GM04504 (cell line): ENCODE measurements at regions not wholly inside any gene's neighbourhood (a gene's known extent, or its start where the extent isn't known, plus 50 kb on each side); places are given as distances from the start of the nearest gene placed in this dataset.
"Not testable (repeated sequence)": the region's sequence is repeated elsewhere in the genome, so short reads cannot be mapped to it uniquely, and the experiment has no call there.

Experiments used
- DNase-seq: peaks from one replicate; pipeline ENCODE4 v3.0.0-alpha.2; 2012; ENCODE audit warnings: low read depth

DNA sequence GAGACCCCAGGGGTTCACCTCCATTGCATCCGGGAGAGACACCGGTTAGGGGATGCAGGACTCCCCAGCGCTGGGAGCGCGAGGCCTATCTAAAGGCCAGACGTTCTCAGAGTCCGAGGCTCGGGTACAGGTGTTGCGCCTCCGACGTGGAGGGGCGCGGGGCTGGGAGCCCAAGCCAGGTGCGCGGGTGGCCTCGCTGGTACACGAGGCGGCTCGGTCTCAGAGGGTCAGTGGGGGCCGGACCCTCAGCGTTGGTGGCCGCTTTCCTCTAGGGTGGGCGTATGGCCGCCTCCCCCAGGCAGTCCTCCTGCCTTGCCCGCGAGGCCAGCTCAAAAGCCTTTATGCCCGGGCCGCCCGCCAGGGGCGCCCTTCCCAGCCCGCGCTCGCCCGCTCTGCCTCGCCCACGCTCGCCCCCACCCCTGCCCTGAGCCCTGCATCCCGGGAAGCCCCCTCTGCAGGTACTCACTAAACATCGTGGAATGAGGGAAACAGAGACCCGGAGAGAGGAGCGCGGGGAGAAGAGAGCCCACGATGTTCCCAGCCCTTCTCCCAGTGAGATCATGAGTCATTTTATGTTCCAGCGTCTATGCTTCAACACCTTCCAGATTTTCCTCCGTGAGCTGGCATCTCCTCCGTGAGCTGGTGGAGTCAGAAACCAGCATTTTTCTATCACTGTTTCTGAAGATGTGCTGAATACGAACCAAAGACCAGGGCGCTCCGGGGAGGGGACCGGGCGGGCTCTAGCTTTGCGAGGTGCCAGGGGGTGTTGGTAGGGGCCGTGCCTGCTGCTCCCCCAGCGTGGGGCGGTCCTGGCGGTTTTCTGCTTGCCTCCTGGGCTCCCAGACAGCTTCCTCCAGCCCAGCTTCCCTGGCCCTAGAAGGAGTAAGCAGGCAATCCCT lies 73.8 kb downstream of the DIO3 start:
- no peak for DNase-seq

DNA sequence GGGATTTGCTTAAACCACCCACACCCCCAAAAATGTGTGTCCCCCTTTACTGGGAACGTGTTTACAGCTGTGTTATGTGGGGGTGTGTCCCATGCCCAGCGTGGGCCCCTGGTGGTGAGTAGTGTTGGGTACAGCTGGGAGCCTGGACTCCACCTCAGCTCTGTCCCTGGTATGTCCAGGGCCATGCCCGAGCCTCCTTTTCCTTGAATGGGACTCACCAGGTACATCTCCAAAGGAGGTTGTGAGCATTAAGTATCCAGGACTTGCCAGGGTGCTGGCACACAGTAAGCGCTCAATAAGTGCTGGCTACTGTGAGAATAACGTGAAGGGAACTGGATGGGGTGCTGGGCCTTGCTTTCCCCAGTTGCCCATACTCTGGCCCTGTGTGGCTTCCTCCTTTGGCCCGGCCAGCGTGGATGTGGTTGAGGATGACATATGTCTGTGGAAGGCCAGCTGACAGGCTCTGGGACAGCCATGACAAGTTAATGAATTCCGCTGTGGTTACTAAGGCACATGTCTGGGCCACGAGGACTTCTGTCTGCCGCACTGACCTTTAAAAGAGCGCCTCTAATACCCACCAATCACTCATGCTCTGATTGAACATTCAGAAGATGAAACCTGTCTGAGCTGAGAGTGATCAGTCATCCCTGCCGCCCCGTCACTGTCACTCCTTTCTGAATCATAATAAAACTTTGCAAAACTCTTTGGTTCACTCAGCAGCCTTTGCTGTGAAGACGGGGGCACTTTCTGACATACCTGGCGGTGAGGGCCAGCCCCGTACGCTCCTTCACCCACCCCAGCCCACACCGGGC lies 74.7 kb downstream of the DIO3 start:
- DNase-seq: no peak

DNA sequence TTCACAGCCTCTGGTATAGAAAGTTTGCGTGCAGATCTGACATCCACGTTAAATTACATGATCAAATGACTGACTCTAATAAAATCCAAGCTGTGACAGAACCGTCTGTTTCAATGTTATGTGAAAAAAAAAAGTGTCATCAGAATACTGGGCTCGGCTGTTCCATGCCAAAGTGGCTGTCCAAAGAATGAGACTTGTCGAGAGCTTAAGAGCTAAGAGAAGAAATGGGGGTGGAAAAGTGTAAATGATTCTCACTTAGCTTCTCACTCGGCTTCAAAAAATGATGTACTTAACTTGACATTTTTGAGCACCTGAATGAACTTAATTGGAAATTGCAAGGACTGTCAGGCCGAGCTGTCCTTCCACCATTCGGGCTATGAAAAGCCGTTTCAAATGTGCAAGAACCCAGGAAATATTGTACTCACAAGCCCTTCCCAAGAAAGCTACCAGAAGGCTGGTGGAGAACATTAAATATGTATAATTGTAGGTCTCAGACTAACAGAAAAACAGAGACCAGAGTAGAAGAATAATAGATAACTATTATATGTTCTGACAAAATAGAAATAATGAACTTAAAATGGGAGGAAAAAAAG lies 78.0 kb downstream of the DIO3 start:
- DNase-seq: no peak

DNA sequence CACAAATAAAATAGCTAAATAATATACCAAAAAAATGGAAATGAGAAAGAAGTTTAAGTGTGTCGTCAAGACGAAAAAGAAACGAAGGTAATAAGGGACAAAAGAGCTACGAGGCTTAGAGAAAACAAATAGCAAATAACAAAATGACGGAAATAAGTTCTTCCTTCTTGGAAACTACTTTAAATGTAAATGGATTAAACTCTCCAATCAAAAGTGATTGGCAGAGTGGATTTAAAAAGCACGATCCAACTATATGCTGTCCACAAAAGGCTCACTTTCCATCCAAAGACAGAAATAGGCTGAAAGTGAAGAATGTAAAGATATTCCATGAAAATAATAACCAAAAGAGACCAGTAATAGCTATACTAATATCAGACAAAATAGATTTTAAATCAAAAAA lies 82.4 kb downstream of the DIO3 start:
- DNase-seq: no peak

DNA sequence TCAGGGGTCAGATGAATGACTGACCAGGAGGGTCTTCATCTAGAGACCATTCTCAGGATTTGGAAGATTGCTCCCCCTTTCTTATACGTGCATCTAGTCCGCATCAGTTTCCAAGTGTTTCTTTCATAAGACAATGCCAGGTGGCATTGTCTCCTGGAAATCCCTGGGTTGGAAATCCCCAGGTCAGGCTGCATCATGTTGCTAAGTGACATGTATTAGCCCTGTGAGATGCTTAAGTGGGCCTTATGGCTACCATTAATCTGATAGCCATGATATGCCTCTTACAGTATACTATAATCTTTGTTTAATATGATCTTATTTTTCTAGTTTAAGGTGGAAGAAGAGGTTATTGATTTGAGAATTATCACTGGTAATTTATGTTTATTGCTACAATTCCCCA lies 92.8 kb downstream of the DIO3 start:
- no peak for DNase-seq

DNA sequence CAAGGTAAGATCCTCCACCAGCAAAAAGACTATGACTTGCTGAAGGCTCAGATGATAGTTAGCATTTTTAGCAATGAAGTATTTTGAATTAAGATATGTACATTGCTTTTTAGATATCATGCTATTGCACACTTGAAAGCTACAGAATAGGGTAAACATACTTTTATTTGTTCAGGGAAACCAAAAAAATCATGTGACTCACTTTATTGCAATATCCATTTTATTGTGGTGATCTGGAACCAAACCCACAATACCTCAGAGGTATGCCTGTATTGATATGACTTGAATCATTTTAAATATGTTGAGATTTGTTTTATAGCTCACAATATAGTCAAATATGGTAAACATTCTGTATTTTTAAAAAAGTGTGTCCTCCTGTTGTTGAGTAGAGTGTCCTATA lies 96.1 kb downstream of the DIO3 start:
- no peak for DNase-seq

DNA sequence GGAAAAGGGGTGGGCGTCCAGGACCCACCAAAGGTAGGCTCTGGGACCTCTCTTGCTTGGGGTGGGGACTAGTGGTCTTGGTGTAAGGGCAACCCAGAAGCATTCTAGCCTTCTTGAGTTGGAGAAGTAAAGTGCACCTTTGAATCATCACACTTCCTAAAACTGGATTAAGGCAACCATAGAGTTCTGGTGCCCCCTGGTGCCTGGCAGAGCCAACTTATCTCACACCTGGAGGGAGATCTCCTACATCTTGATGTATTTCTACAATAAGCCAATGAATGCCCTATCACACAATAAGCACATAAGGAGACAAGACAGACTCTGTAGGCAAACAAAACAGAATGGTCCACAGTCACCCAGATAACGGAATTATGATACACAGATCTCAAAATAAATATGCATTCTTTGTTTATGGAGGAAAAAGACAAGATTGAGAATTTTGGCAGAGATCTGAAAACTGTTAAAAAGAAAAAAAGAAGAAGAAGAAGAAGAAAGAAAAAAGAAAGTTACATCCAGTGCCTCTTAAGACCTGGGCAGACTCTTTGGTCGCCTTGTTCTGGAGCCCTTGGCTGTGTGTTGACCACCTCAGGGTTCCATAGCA lies 95.9 kb upstream of the PPP2R5C start:
- peak; percentile 3 for DNase-seq

DNA sequence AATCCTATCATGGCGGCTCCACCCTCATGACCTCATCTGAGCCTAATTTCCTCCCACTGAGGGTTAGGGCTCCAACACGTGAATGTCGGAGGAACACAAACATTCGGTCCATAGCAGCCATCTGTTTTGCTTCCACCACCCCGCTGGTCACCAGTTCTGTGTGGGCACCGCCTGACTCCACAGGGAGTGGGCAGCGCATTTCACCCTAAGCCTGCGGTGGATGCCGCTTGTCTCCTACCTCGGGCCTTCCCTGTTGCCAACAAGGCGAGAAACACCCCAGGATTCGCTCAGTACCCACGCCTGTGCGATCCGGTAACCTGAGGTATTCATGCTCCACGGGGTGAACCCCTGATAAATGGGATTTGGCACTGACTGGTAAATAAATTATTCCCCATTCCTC lies 95.2 kb upstream of the PPP2R5C start:
- DNase-seq: no peak

DNA sequence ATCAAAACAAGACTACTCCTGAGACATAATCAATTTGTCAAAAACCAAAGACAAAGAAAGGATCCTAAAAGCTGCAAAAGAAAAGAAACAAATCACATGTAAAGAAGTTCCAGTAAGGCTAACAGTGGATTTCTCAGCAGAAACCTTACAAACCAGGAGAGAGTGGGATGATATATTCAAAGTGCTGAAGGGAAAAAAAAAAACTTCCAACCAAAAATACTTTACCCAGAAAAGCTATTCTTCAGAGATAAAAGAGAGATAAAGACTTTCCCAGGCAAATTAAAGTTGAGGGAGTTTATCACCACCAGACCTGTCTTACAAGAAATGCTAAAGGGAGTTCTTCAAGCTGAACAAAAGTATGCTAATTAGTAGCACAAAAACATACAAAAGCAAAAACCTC lies 91.9 kb upstream of the PPP2R5C start:
- no peak for DNase-seq

DNA sequence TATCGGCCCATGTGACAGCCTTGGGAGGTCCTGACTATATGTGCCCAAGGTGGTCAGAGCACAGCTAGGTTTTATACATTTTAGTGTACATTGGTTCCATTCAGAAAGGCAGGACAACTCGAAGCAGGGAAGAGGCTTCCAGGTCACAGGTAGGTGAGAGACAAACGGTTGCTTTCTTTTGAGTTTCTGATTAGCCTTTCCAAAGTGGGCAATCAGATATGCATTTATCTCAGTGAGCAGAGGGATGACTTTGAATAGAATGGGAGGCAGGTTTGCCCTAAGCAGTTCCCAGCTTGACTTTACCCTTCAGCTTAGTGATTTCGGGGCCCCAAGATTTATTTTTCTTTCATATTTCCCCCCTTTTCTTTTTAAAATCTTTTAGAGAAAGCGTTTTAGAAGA lies 87.6 kb upstream of the PPP2R5C start:
- no peak for DNase-seq

DNA sequence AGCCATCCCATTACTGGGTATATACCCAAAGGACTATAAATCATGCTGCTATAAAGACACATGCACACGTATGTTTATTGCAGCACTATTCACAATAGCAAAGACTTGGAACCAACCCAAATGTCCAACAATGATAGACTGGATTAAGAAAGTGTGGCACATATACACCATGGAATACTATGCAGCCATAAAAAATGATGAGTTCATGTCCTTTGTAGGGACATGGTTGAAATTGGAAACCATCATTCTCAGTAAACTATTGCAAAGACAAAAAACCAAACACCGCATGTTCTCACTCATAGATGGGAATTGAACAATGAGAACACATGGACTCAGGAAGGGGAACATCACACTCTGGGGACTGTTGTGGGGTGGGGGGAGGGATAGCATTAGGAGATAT lies 85.7 kb upstream of the PPP2R5C start:
- not testable (repeated sequence) for DNase-seq

DNA sequence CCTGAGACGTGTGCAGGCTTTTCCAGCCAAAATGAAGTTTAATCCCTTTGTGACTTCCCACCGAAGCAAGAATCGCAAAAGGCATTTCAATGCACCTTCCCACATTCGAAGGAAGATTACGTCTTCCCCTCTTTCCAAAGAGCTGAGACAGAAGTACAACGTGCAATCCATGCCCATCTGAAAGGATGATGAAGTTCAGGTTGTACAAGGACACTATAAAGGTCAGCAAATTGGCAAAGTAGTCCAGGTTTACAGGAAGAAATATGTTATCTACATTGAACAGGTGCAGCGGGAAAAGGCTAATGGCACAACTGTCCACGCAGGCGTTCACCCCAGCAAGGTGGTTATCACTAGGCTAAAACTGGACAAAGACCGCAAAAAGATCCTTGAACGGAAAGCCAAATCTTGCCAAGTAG lies 83.6 kb upstream of the PPP2R5C start:
- not testable (repeated sequence) for DNase-seq

DNA sequence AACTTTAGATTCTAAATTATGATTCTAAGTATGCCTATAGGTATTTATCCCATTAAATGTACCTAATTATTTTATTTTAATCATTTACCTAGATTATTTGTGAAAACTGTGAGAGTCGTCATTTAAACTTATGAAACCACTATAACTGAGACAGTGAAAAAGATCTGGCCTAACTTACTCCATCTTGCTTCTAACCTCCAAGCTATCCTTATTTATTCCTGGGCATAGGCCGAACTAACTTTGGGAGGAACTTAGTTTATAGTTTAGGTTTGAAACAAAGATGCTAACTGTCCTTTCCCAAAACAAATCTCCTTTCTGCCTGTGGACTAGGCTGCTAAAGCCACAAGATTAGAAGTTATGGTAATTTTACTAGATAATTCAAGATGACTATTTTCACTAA lies 79.7 kb upstream of the PPP2R5C start:
- DNase-seq: no peak

DNA sequence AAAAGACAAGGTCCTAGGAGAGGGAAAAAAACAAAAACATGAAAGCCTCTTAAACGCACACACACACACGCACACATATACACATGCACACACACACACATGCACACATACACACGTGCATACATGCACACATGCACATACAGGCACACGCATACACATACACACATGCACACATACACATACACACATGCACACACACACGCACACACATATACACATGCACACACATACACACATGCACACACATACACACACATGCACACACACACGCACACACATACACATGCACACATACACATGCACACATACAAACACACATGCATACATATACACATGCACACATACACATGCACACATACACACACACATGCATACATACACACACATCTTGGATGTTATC lies 78.1 kb upstream of the PPP2R5C start:
- DNase-seq: no peak

DNA sequence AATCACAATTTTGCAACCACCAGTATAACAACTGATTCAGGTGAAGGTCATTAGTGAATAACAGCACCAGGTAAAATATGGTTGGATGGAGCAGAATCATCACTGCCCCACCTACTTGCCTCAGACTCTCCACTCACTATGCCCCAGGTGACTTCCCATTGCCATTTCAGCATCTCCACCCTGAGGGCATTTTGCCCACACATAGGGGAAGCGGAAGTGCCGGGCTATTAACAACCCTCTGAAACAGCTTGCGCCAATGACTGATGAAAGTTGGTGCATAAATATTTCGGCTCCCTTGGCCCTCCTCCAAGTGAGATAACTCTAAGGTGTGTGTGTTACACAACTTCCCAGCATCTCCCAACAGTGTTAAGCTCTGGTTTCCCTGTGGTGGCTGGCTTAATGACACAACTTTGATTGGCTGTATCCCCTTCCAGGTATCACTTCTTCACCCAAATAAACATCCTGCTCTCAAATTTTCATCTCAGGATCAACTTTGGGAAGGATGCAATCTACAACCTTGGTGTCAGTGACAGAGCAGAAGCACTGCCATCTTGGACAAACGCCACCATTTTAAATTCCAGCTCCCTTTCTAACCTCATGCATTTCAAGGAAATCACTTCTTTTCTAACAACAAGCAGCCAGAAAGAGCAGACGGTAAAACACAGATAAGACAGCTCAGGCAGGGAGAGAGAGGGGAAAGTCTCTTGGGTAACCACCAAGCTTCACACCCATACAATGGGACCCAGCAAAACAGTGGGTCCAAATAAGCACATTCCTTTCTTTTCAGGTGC lies 73.6 kb upstream of the PPP2R5C start:
- no peak for DNase-seq

DNA sequence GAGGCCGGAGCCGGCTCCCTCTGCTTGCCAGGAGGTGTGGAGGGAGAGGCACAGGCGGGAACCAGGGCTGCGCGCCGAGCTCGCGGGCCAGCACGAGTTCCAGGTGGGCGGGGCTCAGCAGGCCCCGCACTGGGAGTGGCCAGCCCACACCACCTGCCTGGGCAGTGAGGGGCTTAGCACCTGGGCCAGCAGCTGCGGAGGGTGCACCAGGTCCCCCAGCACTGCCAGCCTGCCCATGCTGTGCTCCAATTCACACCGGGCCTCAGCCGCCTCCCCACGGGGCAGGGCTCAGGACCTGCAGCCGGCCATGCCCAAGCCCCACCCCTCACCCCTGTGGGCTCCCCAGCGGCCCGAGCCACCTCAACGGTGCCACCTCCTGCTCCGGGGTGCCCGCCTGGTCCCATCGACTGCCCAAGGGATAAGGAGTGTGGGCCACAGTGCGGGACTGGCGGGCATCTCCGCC lies 72.4 kb upstream of the PPP2R5C start:
- DNase-seq: no peak

DNA sequence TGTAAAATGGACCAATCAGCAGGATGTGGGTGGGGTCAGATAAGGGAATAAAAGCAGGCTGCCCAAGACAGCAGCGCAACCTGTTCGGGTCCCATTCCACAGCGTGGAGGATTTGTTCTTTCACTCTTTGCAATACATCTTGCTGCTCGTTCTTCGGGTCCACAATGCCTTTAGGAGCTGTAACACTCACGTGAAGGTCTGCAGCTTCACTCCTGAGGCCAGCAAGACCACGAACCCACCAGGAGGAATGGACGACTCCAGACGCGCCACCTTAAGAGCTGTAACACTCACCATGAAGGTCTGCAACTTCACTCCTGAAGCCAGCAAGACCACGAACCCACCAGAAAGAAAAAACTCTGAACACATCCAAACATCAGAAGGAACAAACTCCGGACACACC lies 71.5 kb upstream of the PPP2R5C start:
- DNase-seq: not testable (repeated sequence)

DNA sequence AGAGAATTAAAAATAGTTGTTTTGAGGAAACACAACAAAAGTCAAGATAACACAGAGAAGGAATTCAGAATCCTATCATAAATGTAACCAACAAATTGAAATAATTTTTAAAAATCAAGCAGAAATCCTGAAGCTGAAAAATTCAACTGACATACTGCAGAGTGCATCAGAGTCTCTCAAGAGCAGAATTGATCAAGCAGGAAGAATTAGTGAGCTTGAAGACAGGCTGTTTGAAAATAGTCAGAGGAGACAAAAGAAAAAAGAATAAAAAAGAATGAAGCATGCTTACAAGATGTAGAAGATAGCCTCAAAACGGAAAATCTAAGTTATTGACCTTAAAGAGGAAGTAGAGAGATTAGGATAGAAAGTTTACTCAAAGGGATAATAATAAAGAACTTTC lies 65.8 kb upstream of the PPP2R5C start:
- no peak for DNase-seq

DNA sequence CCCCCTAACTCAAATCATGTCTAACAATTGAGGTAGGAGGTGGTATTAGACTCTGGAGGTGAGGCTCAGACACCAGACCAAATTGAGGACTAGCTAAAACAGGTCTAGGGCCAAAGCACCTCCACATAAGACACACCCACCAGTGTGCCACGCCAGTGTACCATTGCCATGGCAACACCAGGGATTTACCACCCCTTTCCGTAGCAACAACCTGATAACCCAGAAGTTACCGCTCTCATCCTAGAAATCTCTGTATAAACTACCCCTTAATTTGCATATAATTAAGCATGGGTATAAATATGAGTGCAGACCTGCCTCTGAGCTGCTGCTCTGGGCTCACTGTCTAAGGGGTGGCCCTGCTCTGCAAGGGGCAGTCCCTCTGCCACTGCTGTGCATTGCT lies 57.4 kb upstream of the PPP2R5C start:
- DNase-seq: no peak

DNA sequence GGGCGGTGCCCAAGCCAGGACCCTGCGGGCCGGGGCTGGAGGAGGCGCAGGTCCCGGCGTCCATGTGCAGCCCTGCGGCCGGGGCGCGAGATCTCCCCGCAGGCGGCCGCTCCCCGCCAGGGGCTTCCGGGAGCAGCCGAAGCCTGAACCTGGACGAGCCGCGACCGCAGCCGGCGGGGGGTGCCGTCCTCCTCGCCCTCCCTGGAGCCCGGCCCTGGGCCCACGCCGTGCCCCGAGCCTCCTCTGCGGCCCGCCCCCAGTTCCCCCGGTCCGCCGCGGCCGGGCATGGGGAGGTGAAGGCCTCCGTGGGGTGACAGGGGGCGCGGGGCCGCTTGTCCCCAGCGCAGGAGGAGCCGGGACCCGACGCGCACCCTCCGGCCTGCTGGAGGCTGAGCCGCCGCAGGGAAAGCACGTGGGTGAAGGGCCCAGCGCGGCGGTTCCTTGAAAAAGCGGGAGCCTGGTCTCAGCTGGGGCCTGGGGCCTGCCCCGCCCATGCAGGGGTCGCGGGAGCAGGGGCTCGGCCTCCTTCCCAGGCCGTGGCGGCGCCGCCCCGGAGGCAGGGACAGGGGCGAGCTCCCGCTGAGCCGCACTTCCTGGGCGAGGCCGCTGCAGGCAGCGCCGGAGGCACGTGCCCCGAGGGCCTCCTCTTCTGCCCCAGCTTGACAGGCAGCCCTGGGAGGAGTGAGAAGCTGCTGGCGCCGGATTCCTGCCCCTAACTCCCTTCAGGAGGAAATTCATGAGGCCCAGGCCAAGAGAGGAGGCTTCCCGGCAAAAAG lies 55.6 kb upstream of the PPP2R5C start:
- no peak for DNase-seq
